Body of pancreas (tissue), 4 donors: ENCODE measurements at regions not wholly inside any gene's neighbourhood (a gene's known extent, or its start where the extent isn't known, plus 50 kb on each side); places are given as distances from the start of the nearest gene placed in this dataset.

Experiments used
- POLR2A ChIP-seq, 3 donors: fragments of 450-650 bp; IDR thresholded peaks; one replicate each; pipeline ENCODE4 v1.6.1; 2016; ENCODE audit warnings: antibody characterized with exemption in 3 of 3, mild to moderate bottlenecking in 2 of 3
- TF ChIP-seq, protein P1 (sequence below), 7 experiments: fragments of 450-650 bp in 4 of 7; fragments of 200-600 bp in 3 of 7; sonication (generic) in 3 of 7; IDR thresholded peaks; one replicate each; pipeline ENCODE4 v1.5.1; 2016 to 2019; ENCODE audit warnings: antibody characterized with exemption in 7 of 7

DNA sequence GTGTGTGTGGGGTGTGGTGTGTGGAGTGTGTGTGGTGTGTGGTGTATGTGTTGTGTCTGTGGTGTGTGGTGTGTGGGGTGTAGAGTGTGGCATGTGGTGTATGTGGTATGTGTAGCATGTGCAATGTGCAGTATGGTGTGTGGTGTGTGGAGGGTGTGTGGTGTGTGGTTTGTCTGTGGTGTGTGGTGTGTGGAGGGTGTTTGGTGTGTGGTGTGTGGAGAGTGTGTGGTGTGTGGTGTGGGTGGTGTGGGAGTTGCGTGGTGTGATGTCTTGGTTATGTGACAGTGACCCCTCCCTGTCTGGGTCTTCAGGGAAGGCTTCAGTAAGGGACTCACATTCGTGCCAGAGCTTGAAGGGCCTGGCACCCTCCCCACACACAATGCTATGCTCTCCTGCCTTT lies 718.2 kb upstream of the SOX11 start:
- TF ChIP-seq, protein P1, sequence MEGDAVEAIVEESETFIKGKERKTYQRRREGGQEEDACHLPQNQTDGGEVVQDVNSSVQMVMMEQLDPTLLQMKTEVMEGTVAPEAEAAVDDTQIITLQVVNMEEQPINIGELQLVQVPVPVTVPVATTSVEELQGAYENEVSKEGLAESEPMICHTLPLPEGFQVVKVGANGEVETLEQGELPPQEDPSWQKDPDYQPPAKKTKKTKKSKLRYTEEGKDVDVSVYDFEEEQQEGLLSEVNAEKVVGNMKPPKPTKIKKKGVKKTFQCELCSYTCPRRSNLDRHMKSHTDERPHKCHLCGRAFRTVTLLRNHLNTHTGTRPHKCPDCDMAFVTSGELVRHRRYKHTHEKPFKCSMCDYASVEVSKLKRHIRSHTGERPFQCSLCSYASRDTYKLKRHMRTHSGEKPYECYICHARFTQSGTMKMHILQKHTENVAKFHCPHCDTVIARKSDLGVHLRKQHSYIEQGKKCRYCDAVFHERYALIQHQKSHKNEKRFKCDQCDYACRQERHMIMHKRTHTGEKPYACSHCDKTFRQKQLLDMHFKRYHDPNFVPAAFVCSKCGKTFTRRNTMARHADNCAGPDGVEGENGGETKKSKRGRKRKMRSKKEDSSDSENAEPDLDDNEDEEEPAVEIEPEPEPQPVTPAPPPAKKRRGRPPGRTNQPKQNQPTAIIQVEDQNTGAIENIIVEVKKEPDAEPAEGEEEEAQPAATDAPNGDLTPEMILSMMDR (IDR thresholded peaks at IDR 0.05), result no peak
- no peak for TF ChIP-seq POLR2A (IDR thresholded peaks at IDR 0.05)
